Right ventricle myocardium superior (tissue), 1 donor: ENCODE measurements at regions not wholly inside any gene's neighbourhood (a gene's known extent, or its start where the extent isn't known, plus 50 kb on each side); places are given as distances from the start of the nearest gene placed in this dataset.
"Not testable (repeated sequence)": the region's sequence is repeated elsewhere in the genome, so short reads cannot be mapped to it uniquely, and the experiment has no call there.

ENCODE experiments used
- ATAC-seq: fragments of 200-7000 bp; cut with Tn5 transposase; one replicate; pipeline ENCODE4 v1.9.1; 2020; ENCODE audit warnings: mild to moderate bottlenecking; ENCODE audit not compliant: poor library complexity
- DNase-seq: peaks from one replicate; pipeline ENCODE4 v3.0.0-alpha.2; 2020
- intact Hi-C: fragments of 100-400 bp; cut with DNase I; formaldehyde crosslinking; loops from one replicate; pipeline ENCODE4 v1.11.2; 2022
- donor health status: DM: no; HTN: yes; CAD: no; lungs with severe emphysema.

DNA sequence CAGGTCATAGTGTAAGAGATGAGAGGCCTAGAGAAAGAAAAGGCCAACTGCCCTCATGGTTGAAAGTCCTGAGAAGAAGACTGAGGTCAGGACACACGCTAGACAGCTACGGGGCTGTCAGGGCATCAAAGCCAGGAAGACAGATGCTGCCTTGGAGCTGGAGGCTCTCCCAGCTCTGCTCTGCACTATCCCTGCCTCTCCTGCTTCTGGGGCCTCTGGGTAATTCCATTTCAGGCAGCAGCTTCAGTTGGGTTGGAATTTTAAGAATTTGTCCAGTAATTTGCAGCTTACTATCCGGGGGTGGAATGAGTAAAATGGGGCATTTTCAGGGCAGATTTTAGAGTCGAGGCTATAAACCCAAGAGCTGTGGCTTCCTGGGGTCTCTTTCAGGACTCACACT is 76.2 kb upstream of the CTAGE1 start:
- intact Hi-C loops, result no loop called here
- no peak for DNase-seq
- ATAC-seq, result peak; percentile 42

DNA sequence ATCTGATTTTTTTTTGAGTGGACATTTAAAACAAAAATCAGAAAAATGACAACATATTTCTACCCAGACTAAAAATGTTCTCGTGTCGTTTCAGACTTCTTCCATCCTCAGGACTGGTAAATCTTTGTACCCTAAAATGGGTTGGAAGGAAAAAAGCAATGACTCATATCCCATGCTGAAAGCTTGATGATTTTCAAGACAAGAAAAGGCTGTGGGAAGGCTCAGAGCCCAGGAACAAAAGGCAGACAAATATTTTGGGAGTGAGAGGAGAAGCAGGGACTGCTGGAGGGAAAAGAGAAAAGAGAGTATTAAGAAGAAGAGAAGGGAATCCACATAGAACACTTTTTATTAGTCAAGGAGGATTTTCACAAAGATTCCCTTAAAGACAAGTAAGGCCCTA is 77.1 kb upstream of the CTAGE1 start:
- intact Hi-C loops, result no loop called here
- ATAC-seq, result peak; percentile 89
- no peak for DNase-seq

DNA sequence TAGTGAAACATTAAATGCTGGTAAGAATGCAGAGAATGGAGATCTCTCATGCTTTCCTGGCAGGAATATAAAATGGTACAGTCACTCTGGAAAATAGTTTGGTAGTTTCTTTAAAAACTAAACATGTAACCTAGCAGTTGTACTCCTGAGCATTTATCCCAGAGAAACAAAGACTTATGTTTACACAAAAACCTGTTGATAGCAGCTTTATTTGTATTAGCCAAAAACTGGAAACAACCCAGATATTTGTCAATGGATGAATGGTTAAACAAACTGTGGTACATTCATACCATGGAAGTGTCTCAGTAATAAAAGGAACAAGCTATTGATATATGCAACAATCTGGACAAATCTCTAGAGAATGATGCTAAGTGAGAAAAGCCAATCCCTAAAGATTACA is 81.7 kb upstream of the CTAGE1 start:
- intact Hi-C loops, result no loop called here
- no peak for ATAC-seq

DNA sequence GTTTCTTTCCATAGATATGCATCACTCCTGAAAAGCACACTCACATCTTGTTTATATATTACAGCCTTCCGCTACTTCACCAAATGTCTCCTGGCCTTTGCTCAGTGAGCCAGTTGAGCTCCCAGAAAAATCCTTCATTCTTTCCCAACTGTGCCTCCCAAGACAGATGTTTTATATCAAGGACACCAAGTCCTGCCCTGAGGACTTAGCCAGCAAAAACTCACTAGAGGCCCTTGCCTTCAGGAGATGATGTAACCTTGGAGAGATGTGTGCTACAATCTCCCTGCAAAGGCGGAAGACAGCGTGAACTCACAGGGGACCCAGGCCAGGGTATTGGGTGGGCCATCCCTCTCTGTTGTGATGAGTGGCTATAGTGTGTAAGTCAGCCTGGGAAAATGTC is 86.1 kb upstream of the CTAGE1 start:
- ATAC-seq (peak; percentile 93), DNase-seq (peak; percentile 74)
- intact Hi-C loops, result no loop called here

More for the DNA sequence above, 81.7 kb upstream of the CTAGE1 start:
- DNase-seq, result no peak

DNA sequence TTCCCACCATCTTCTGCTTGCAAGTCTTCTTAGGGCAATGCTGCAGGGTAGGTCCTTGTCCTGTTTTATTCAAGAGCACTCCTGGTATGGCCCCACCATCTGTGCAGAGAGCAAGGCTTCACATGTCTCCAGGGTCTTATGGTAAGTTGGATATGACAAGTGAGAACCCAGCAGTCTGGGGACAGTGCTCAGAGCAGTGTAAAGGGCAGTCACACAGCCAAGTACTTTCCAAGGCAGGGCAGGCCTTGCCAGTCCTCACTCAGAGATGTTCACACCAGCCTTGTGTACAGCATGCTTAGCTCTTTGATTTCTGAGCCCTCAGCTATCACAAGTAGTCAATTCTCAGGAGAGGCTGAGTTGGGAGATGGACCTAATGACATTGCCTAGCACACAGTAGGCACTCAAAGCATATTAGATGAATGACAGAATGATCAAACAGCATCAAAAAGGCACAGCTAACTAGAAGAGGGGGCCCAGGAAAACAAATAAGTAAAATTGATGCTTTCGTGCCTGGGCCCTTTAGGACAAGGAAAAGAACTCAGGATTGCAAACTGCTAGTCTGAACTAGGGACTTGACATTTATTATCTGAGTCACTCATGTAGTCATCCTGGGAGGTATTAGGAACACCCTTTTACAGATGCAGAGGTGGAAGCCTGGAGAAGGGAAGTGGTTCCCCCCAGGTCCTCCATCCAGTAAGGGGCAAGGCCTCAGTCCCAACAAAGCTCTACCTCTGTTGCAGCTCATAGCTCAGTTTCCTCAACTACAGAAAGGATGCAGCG is 86.7 kb upstream of the CTAGE1 start:
- peak; percentile 63 for ATAC-seq
- DNase-seq, result no peak
- intact Hi-C loops, result no loop called here

DNA sequence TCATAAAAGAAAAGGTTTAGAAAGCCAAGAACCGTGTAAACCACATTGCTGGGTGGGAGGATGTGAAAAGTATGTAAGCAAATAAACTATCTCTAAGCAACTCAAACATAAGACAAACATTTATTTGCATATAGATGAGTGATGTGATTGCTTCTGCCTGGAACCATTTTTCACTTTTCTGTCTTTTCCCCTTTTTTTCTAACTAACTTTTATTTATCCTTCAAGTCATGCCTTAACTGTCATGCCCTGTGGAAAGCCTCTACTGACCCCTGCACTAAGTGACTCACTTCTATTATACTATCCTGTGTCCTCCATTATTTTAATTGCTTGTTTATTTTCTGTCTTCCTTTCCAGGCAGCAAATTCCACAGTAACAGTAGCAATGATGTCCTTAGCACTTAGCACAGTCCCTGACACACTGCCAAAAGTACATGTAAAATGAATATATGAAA is 87.5 kb upstream of the CTAGE1 start:
- ATAC-seq, result no peak
- no peak for DNase-seq
- intact Hi-C loops, result no loop called here

DNA sequence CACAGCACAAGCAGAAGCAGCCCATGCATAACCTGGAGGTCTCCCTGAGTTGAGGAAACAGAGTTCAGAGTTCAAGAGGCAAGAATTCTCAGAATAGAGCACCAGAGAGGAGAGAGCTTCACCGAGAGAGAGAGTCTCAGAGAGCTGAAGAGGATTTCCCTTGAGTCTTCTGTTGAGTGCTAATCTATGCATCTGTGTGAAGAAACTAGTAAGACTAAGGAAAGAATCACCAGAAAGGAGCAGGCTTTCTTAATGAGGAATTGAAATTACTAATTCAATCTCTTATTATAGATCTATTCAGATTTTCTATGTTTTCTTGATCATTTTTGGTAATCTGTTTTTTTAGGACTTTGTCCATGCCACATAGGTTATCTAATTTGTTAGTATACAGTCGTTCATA is 89.3 kb upstream of the CTAGE1 start:
- intact Hi-C loops, result no loop called here
- ATAC-seq, result no peak
- DNase-seq, result no peak

DNA sequence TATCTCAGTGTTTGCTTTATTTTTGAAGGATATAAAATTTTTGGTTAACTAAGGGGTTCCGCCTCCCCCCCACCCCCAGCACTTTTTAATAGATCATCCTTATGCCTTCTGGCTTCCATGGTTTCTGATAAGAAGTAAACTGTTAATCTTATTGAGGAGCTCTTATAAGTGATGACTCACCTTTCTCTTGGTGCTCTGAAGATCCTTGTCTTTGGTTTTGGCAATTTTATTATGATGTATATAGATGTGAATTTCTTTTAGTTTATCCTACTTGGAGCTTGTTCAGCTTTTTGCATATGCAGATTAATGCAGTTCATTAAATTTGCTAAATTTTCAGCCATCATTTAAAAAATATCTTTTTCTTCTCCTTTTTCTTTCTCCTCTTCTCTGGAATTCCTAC is 91.7 kb upstream of the CTAGE1 start:
- no peak for DNase-seq
- ATAC-seq, result no peak
- intact Hi-C loops, result no loop called here

DNA sequence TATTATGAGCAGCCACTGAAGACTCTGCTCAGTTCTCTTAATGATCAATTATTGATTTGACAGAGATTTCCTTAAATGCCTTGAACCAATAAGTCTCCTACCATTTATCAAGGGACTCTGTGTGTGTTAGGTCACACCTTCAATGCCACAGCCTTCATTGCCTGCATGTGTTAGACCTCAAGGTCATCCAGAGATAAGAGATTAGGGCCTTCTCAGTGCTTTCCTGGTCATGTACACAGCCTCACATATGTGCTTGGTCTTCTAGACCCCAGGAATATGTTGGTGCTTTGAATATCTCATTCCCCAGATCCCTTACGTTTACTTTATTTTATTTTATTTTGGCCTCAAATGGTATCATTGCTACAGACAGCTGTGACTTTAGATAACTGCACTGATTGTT is 93.0 kb upstream of the CTAGE1 start:
- DNase-seq, result no peak
- ATAC-seq, result no peak

DNA sequence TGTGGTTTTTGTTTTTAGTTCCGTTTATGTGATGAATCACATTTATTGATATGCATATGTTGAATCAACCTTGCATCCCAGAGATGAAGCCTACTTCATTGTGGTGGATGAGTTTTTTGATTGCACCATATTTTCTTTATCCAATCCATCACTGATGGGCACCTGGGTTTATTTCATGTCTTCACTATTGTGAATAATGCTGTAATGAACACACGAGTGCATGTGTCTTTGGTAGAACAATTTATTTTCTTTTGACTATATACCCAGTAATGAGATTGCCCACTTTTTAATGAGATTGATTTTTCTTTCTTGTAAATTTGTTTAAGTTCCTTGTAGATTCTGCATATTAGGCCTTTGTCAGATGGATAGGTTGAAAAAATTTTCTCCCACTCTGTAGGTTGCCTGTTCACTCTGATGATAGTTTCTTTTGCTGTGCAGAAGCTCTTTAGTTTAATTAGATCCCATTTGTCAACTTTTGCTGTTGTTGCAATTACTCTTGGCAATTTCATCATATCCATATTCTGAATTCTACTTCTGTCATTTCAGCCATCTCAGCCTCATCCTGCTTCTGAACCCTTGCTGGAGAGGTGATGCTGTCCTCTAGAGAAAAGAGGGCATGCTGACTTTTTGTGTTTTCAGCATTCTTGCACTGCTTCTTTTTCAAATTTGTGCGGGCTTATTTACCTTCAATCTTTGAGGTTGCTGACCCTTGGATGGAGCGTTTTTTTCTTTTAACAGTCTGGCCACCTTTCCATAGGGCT is 96.2 kb upstream of the CTAGE1 start:
- ATAC-seq, result no peak
- DNase-seq, result no peak
- intact Hi-C loops, result no loop called here

More for the DNA sequence above, 93.0 kb upstream of the CTAGE1 start:
- intact Hi-C loops, result no loop called here

DNA sequence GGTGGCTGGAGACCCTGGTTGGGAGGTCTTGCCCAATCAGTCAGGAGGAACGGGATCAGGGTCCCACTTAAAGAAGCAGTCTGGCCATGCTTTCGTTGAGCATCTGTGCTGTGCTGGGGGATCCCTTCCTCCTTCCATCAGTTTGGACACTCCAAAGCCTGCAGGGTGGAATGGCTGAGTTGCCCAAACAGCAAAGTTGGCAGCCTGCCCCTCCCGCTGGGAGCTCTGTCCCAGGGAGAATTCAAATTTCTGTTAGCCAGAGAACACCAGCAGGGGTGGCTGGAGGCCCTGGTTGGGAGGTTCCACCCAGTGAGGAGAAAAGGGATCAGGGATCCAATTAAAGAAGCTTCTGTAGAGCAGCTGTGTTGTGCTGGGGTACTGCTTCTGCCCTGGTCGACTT is 96.9 kb upstream of the CTAGE1 start:
- intact Hi-C loops, result no loop called here
- DNase-seq (no peak), ATAC-seq (no peak)

DNA sequence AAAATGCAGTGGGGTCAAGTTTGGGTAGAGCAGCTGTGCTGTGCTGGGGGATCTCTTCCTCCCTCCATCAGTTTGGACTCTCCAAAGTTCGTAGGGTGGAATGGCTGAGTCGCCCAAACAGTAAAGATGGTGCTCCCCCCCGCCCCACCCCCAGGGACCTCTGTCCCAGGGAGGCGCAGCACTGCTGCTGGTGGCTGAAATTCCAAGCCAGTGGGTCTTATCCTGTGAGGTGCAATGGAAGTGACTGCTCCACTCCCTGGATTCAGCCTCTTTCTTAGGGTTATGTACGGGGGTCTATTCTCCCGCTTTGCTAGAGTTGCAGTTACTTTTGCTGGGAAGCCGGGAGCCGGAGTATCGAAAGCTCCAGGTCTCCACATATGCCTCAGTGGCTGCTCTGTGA is 97.5 kb upstream of the CTAGE1 start:
- ATAC-seq, result no peak
- no peak for DNase-seq

DNA sequence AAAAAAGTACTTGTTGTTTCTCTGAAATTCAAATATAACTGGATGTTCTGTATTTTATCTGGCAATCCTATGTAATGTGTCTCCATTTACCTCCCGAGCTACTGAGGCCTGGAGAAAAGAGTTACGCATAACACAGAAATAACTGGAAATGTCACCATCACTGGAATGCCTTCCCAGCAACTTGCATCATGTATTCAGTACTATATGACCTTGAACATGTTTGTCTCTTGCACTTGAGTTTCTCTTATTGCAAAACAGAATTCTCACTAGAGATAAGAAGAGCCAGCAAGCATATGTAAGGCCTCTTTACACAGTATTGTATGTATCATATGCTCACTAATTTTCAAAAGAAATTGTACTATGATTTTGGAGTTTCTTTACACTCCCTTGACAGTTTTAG is 99.6 kb upstream of the CTAGE1 start:
- no peak for DNase-seq
- peak; percentile 41 for ATAC-seq
- intact Hi-C loops, result no loop called here

More for the DNA sequence above, 97.5 kb upstream of the CTAGE1 start:
- intact Hi-C loops, result no loop called here

DNA sequence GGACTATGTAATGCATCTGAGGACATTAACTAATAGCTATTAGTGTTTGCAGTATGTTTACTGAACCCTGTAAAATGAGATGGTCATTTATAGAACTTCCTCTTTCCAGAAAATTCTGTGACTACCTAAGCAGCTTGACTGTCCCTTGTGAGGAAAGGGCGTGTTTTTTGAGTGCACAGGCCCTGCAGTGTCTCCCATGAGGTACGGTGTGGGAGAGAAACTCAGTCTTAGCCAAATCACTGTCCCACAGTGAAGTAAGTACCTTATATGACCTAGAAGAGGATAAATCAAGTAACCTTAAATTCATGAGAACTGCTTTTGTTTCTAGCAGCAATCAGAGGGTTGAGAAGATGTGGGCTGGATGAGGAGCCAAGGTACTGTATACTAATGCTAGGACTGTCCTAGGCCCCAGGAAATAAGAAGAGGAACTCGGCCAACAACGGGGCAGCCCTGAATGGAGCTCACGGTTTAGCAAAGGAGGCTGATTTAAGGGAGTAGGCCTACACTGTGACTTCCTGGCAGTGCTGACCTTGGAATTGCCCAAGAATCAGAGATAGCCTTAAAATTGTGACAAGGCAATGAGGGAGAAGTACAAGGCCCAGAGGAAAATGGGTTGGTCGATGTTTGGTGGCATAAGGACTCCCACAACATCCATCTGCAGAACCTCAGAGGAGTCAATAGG is 103.5 kb upstream of the CTAGE1 start:
- no peak for DNase-seq
- ATAC-seq, result peak; percentile 79
- intact Hi-C loops, result no loop called here

DNA sequence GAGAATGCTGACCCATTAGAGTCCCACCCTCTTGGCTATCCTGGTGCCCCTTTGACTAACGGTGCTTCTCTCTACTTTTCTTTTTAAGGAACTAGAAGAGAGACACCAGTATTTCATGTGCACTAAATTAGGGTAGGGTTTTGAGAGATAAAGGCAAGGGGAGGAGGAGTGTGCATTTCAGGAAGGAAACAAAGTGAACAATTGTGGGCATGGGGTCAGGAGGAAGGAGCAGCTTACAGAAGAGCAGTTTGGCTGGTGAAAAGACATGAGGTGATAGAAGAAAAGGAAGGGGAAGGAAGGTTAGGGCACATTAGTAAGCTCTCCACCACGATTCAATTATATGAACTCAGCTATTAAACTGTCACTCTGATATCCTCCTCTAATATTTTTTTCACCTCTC is 105.8 kb upstream of the CTAGE1 start:
- ATAC-seq, result no peak
- no peak for DNase-seq
- intact Hi-C loops, result no loop called here

DNA sequence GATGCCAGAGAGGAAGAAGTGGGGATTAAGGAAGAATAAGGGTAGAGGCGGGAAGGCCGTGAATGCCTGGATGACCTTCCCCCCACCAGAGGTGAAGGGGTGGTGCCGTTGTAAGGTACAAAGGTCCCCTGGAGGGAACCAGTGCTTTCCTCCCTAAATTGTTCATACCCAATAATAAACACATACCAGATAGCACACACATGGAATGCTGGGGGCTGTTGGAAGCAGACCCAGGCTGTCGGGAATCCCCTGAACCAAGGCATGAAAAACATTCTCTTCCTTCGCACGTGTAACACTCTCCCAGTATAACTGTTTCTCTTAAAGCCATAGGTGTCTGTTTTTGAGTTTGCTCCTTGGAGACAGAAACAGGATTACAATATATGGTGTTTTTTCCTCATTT is 107.1 kb upstream of the CTAGE1 start:
- intact Hi-C loops, result no loop called here
- no peak for DNase-seq
- ATAC-seq, result no peak

DNA sequence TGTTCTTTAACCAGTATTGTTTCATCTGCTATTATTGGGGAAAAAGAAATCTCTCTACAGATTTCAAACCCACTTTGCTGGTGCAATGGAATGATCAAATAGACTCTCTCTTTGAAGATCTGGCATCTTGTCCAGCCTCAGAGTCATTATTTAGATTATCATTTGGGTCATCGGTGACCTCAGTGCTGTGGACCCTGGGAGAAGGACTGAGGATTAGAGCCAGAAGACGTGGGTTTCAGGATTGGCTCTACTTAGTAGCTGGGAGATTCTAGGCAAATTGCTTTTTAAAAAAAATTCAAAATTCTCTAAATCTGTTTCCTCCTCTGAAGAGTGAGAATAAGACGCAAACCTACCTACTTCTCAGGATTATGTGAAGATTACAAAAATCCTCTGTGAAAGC is 107.6 kb upstream of the CTAGE1 start:
- intact Hi-C loops, result no loop called here
- ATAC-seq (no peak), DNase-seq (no peak)

DNA sequence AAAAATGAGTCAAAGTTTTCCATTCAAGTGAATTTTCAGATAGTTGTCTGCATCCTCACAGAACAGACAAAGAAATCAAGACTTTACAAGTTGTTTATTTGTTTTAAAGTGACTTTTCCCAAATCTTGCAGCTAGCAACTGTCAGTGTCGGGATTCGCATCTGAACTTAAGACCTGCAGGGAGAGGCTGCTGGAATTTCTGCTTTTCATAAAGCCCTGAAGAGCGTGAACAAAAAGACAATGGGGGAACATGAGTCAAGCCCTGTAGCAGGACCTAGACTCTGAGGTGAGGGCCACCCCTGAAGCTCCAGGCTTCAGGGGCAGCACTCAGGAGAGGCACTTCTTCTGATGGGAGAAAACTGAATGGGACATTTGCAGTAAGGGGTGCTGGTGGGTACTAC is 108.2 kb upstream of the CTAGE1 start:
- DNase-seq, result no peak
- intact Hi-C loops, result no loop called here

DNA sequence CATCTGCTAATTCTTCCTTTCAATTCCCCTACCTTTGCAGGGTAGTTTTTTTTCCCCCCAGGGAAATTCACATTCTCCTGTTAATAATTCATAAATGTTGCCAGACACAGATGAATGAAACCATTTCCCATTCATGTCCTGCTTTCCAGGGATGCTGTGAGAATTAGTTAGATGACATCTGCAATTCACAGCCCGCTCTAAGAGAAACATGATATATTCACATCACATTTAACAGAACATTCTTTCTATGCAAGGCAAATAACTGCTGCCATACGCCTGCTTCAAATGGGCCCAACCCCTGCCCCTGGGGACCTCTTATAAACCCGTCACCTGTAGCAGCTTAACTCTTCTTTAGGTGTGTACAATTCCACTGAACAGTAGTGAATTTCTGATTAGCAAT is 110.6 kb upstream of the CTAGE1 start:
- ATAC-seq (no peak), DNase-seq (no peak)
- intact Hi-C loops, result no loop called here

More for the DNA sequence above, 108.2 kb upstream of the CTAGE1 start:
- no peak for ATAC-seq

DNA sequence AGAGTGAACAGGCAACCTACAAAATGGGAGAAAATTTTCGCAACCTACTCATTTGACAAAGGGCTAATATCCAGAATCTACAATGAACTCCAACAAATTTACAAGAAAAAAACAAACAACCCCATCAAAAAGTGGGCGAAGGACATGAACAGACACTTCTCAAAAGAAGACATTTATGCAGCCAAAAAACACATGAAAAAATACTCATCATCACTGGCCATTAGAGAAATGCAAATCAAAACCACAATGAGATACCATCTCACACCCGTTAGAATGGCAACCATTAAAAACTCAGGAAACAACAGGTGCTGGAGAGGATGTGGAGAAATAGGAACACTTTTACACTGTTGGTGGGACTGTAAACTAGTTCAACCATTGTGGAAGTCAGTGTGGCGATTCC is 117.0 kb upstream of the CTAGE1 start:
- ATAC-seq, DNase-seq, intact Hi-C loops: not testable (repeated sequence)
